Jurkat, Clone E6-1 (cell line): ENCODE measurements at regions not wholly inside any gene's neighbourhood (a gene's known extent, or its start where the extent isn't known, plus 50 kb on each side); places are given as distances from the start of the nearest gene placed in this dataset.

ENCODE experiments used
- DNase-seq: peaks from one replicate; pipeline ENCODE4 v3.0.0-alpha.2; 2011; ENCODE audit warnings: low read depth, low spot score
- H3K4me3 ChIP-seq: 2 replicates; pipeline ENCODE4 v1.5.1; 2011; ENCODE audit warnings: mild to moderate bottlenecking, low read length, control low read depth, moderate library complexity

- H3K4me3 ChIP-seq = no peak overlapping the region
- DNase-seq = no peak
Measured at GRCh38 chr1:30323841-30324240, 399.5 kb downstream of the MATN1 start.

GRCh38 chr1:30323352-30323751 lies 400.0 kb downstream of the MATN1 start:
- DNase-seq = no peak
- H3K4me3 ChIP-seq = no peak overlapping the region

- H3K4me3 ChIP-seq = no peak overlapping the region
- no peak for DNase-seq
Measured at GRCh38 chr1:30322859-30323257, 400.5 kb downstream of the MATN1 start.

- H3K4me3 ChIP-seq = no peak overlapping the region
Measured at GRCh38 chr1:30321996-30322858, 401.2 kb downstream of the MATN1 start.

GRCh38 chr1:30321246-30321910 lies 402.0 kb downstream of the MATN1 start:
- no peak overlapping the region for H3K4me3 ChIP-seq
- no peak for DNase-seq

More at GRCh38 chr1:30321996-30322858, 401.2 kb downstream of the MATN1 start:
- DNase-seq = no peak

GRCh38 chr1:30320581-30320890 lies 402.8 kb downstream of the MATN1 start:
- no peak for DNase-seq
- H3K4me3 ChIP-seq = no peak overlapping the region

- no peak overlapping the region for H3K4me3 ChIP-seq
- no peak for DNase-seq
Measured at GRCh38 chr1:30319765-30320580, 403.4 kb downstream of the MATN1 start.

GRCh38 chr1:30318864-30319718 lies 404.3 kb downstream of the MATN1 start:
- no peak for DNase-seq
- no peak overlapping the region for H3K4me3 ChIP-seq

GRCh38 chr1:30318413-30318812 lies 405.0 kb downstream of the MATN1 start:
- no peak for DNase-seq

GRCh38 chr1:30317921-30318320 lies 405.5 kb downstream of the MATN1 start:
- no peak overlapping the region for H3K4me3 ChIP-seq
- DNase-seq = no peak

More at GRCh38 chr1:30318413-30318812, 405.0 kb downstream of the MATN1 start:
- H3K4me3 ChIP-seq = no peak overlapping the region

- no peak for DNase-seq
- no peak overlapping the region for H3K4me3 ChIP-seq
Measured at GRCh38 chr1:30316056-30316455, 407.3 kb downstream of the MATN1 start.

- DNase-seq = peak; percentile 20
Measured at GRCh38 chr1:30315185-30315960, 408.0 kb downstream of the MATN1 start.

GRCh38 chr1:30314591-30314990 lies 408.8 kb downstream of the MATN1 start:
- DNase-seq = no peak
- H3K4me3 ChIP-seq = no peak overlapping the region

More at GRCh38 chr1:30315185-30315960, 408.0 kb downstream of the MATN1 start:
- H3K4me3 ChIP-seq = no peak overlapping the region

- no peak overlapping the region for H3K4me3 ChIP-seq
- DNase-seq = no peak
Measured at GRCh38 chr1:30313584-30313983, 409.8 kb downstream of the MATN1 start.

GRCh38 chr1:30313176-30313575 lies 410.2 kb downstream of the MATN1 start:
- DNase-seq = no peak
- H3K4me3 ChIP-seq = no peak overlapping the region

GRCh38 chr1:30312226-30312625 lies 411.2 kb downstream of the MATN1 start:
- no peak for DNase-seq
- no peak overlapping the region for H3K4me3 ChIP-seq

GRCh38 chr1:30311749-30312148 lies 411.6 kb downstream of the MATN1 start:
- DNase-seq = no peak
- no peak overlapping the region for H3K4me3 ChIP-seq
